ENCODE measurements at regions not wholly inside any gene's neighbourhood (a gene's known extent, or its start where the extent isn't known, plus 50 kb on each side); places are given as distances from the start of the nearest gene placed in this dataset.

DNA sequence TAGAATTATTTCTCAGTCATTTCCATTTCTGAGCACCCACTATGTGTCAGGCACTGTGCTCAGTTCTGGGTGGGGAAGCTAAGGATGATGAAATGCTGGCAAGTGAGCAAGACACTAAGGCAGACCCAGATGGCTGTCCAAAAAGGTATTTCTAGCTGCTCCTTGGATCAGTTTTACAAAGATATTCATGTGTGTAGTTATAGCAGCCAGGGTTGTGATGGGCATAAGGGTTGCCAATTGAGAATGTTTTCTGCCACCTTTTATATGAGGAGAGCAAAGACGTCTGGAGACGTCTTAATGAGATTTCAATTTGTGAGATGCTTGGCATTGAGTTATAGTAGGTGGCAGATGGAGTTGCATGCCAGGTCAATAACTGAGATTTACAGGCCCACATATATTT, 197.1 kb upstream of the RASGRP1 start:
- TF ChIP-seq, protein P1, sequence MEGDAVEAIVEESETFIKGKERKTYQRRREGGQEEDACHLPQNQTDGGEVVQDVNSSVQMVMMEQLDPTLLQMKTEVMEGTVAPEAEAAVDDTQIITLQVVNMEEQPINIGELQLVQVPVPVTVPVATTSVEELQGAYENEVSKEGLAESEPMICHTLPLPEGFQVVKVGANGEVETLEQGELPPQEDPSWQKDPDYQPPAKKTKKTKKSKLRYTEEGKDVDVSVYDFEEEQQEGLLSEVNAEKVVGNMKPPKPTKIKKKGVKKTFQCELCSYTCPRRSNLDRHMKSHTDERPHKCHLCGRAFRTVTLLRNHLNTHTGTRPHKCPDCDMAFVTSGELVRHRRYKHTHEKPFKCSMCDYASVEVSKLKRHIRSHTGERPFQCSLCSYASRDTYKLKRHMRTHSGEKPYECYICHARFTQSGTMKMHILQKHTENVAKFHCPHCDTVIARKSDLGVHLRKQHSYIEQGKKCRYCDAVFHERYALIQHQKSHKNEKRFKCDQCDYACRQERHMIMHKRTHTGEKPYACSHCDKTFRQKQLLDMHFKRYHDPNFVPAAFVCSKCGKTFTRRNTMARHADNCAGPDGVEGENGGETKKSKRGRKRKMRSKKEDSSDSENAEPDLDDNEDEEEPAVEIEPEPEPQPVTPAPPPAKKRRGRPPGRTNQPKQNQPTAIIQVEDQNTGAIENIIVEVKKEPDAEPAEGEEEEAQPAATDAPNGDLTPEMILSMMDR (IDR thresholded peaks at IDR 0.05; ENCODE audit: insufficient read depth, low read length, poor library complexity, severe bottlenecking) = no peak
- no peak for TF ChIP-seq EZH2phosphoT487 (conservative IDR thresholded peaks at IDR 0.05; ENCODE audit: low read length)

All from SU-DHL-6 (cell line).